Vagina (tissue), 2 donors: ENCODE measurements at regions not wholly inside any gene's neighbourhood (a gene's known extent, or its start where the extent isn't known, plus 50 kb on each side); places are given as distances from the start of the nearest gene placed in this dataset.

Source experiments
- POLR2AphosphoS5 ChIP-seq, 2 donors: sonication (generic); formaldehyde crosslinking; IDR thresholded peaks; one replicate each; pipeline ENCODE4 v1.9.0; 2017; ENCODE audit warnings: antibody characterized with exemption in 2 of 2, mild to moderate bottlenecking in 2 of 2, low read depth in 1 of 2; ENCODE audit not compliant: insufficient read depth in 1 of 2
- TF ChIP-seq, protein P1 (sequence below), 3 experiments: fragments of 450-650 bp in 2 of 3; fragments of 200-600 bp in 1 of 3; sonication (generic) in 1 of 3; IDR thresholded peaks; one replicate each; pipeline ENCODE4 v1.5.1; 2017 to 2019; ENCODE audit warnings: antibody characterized with exemption in 3 of 3, mild to moderate bottlenecking in 2 of 3, moderate library complexity in 2 of 3

- TF ChIP-seq, protein P1, sequence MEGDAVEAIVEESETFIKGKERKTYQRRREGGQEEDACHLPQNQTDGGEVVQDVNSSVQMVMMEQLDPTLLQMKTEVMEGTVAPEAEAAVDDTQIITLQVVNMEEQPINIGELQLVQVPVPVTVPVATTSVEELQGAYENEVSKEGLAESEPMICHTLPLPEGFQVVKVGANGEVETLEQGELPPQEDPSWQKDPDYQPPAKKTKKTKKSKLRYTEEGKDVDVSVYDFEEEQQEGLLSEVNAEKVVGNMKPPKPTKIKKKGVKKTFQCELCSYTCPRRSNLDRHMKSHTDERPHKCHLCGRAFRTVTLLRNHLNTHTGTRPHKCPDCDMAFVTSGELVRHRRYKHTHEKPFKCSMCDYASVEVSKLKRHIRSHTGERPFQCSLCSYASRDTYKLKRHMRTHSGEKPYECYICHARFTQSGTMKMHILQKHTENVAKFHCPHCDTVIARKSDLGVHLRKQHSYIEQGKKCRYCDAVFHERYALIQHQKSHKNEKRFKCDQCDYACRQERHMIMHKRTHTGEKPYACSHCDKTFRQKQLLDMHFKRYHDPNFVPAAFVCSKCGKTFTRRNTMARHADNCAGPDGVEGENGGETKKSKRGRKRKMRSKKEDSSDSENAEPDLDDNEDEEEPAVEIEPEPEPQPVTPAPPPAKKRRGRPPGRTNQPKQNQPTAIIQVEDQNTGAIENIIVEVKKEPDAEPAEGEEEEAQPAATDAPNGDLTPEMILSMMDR (IDR thresholded peaks at IDR 0.05), result no peak
- no peak for TF ChIP-seq POLR2AphosphoS5 (IDR thresholded peaks at IDR 0.05; ENCODE audit: insufficient read depth in 1 of 2, low read depth in 1 of 2)
Observed at GRCh38 chr6:115272311-115272710, 788.4 kb downstream of the FRK start.
